Neural progenitor cell (in vitro differentiated cells): ENCODE measurements at regions not wholly inside any gene's neighbourhood (a gene's known extent, or its start where the extent isn't known, plus 50 kb on each side); places are given as distances from the start of the nearest gene placed in this dataset.

Experiments
- DNase-seq: peaks from one replicate; pipeline ENCODE4 v3.0.0-alpha.2; 2016; ENCODE audit warnings: low spot score
- H2AFZ ChIP-seq: fragments of 200-600 bp; sonication (generic); replicated peaks from 2 replicates; pipeline ENCODE4 v1.6.1; 2016; ENCODE audit warnings: antibody characterized with exemption
- H3F3A ChIP-seq: fragments of 200-600 bp; sonication (generic); 2 replicates; pipeline ENCODE4 v1.6.1; 2016; ENCODE audit warnings: antibody characterized with exemption, low read depth
- H3K27ac ChIP-seq: fragments of 200-600 bp; sonication (generic); 2 replicates; pipeline ENCODE4 v1.5.1; 2016; ENCODE audit warnings: mild to moderate bottlenecking
- H3K27me3 ChIP-seq: fragments of 200-600 bp; sonication (generic); 2 replicates; pipeline ENCODE4 v1.6.1; 2016; ENCODE audit warnings: mild to moderate bottlenecking, moderate library complexity
- H3K36me3 ChIP-seq: fragments of 200-600 bp; sonication (generic); 2 replicates; pipeline ENCODE4 v1.5.1; 2016
- H3K4me1 ChIP-seq: fragments of 200-600 bp; sonication (generic); 2 replicates; pipeline ENCODE4 v1.6.1; 2016; ENCODE audit warnings: mixed run types
- H3K4me2 ChIP-seq: fragments of 200-600 bp; sonication (generic); 2 replicates; pipeline ENCODE4 v1.6.1; 2016
- H3K4me3 ChIP-seq: fragments of 200-600 bp; sonication (generic); 2 replicates; pipeline ENCODE4 v1.5.1; 2016
- H3K79me2 ChIP-seq: fragments of 200-600 bp; sonication (generic); 2 replicates; pipeline ENCODE4 v1.6.1; 2016; ENCODE audit warnings: low read depth
- H3K9ac ChIP-seq: fragments of 200-600 bp; sonication (generic); 2 replicates; pipeline ENCODE4 v1.6.1; 2016
- H3K9me3 ChIP-seq: fragments of 200-600 bp; sonication (generic); 2 replicates; pipeline ENCODE4 v1.5.1; 2016; ENCODE audit warnings: low read depth
- H4K20me1 ChIP-seq: fragments of 200-600 bp; sonication (generic); 2 replicates; pipeline ENCODE4 v1.6.1; 2016; ENCODE audit warnings: low read depth
- H3K27ac Mint-ChIP-seq: 3 replicates; pipeline ENCODE4 v1.8.0; 2021; ENCODE audit warnings: mixed read lengths
- H3K27me3 Mint-ChIP-seq: 2 replicates; pipeline ENCODE4 v1.8.0; 2022; ENCODE audit warnings: low read depth, mild to moderate bottlenecking, inconsistent platforms, moderate library complexity, mixed read lengths; ENCODE audit not compliant: insufficient read depth
- H3K36me3 Mint-ChIP-seq: 3 replicates; pipeline ENCODE4 v1.8.0; 2021; ENCODE audit warnings: mixed read lengths
- H3K4me1 Mint-ChIP-seq: 3 replicates; pipeline ENCODE4 v1.8.0; 2021; ENCODE audit warnings: mixed read lengths
- H3K4me3 Mint-ChIP-seq: 3 replicates; pipeline ENCODE4 v1.8.0; 2021; ENCODE audit warnings: mild to moderate bottlenecking, moderate library complexity, mixed read lengths
- H3K9me3 Mint-ChIP-seq: 3 replicates; pipeline ENCODE4 v1.8.0; 2020; ENCODE audit warnings: mixed read lengths
- CTCF ChIP-seq: fragments of 200-600 bp; sonication (generic); IDR thresholded peaks from 2 replicates; pipeline ENCODE4 v1.5.1; 2017; ENCODE audit warnings: antibody characterized with exemption, mild to moderate bottlenecking
- EZH2 ChIP-seq: fragments of 200-600 bp; sonication (generic); IDR thresholded peaks from 2 replicates; pipeline ENCODE4 v1.6.1; 2017; ENCODE audit warnings: antibody characterized with exemption, mild to moderate bottlenecking, moderate library complexity
- EZH2phosphoT487 ChIP-seq: fragments of 200-600 bp; sonication (generic); IDR thresholded peaks from 2 replicates; pipeline ENCODE4 v1.6.1; 2017; ENCODE audit warnings: antibody characterized with exemption

- H3K4me3 Mint-ChIP-seq, result no peak overlapping the region
- no peak for DNase-seq
- Histone ChIP-seq H3K9me3 (no peaks in the 10 kb centered on the region), H4K20me1 (no peaks in the 10 kb centered on the region), H3K36me3 (no peaks in the 10 kb centered on the region), H3K4me1 (no peaks in the 10 kb centered on the region), H2AFZ (no peak overlapping the region), H3K27ac (no peak overlapping the region), H3K9ac (no peak overlapping the region), H3K79me2 (no peaks in the 10 kb centered on the region), H3K4me3 (no peak overlapping the region), H3K4me2 (no peak overlapping the region), H3K27me3 (no peaks in the 10 kb centered on the region), H3F3A (no peaks in the 10 kb centered on the region)
- H3K9me3 Mint-ChIP-seq, result peaks cover 14% of the 10 kb centered on the region
- no peaks in the 10 kb centered on the region for H3K4me1 Mint-ChIP-seq
- H3K27ac Mint-ChIP-seq, result no peak overlapping the region
- TF ChIP-seq CTCF (no peak), EZH2 (no peak), EZH2phosphoT487 (no peak)
- peaks cover 19% of the 10 kb centered on the region for H3K36me3 Mint-ChIP-seq
- H3K27me3 Mint-ChIP-seq, result no peaks in the 10 kb centered on the region
These were observed 789.9 kb downstream of the USP25 start for GRCh38 chr21:16519644-16520043.

GRCh38 chr21:16522548-16522947 lies 792.8 kb downstream of the USP25 start:
- H3K79me2 ChIP-seq, result no peaks in the 10 kb centered on the region
- no peak overlapping the region for H3K27ac ChIP-seq
- Mint-ChIP-seq H3K4me3 (no peak overlapping the region), H3K36me3 (peaks cover 24% of the 10 kb centered on the region), H3K9me3 (peaks cover 9% of the 10 kb centered on the region), H3K27me3 (no peaks in the 10 kb centered on the region), H3K27ac (no peak overlapping the region), H3K4me1 (no peaks in the 10 kb centered on the region)
- H2AFZ ChIP-seq, result no peak overlapping the region
- no peaks in the 10 kb centered on the region for H4K20me1 ChIP-seq
- no peak overlapping the region for H3K9ac ChIP-seq
- TF ChIP-seq EZH2phosphoT487 (no peak), CTCF (no peak), EZH2 (no peak)
- H3K36me3 ChIP-seq, result no peaks in the 10 kb centered on the region
- no peaks in the 10 kb centered on the region for H3K27me3 ChIP-seq
- H3K4me3 ChIP-seq, result no peak overlapping the region
- DNase-seq, result no peak
- no peaks in the 10 kb centered on the region for H3F3A ChIP-seq
- H3K9me3 ChIP-seq, result no peaks in the 10 kb centered on the region
- H3K4me2 ChIP-seq, result no peak overlapping the region
- H3K4me1 ChIP-seq, result no peaks in the 10 kb centered on the region

- Histone ChIP-seq H3K4me2 (no peak overlapping the region), H2AFZ (no peak overlapping the region), H3K9me3 (no peaks in the 10 kb centered on the region), H3K4me3 (no peak overlapping the region), H3K27ac (no peak overlapping the region), H3K4me1 (peaks cover 8% of the 10 kb centered on the region), H3K27me3 (no peaks in the 10 kb centered on the region), H3K36me3 (no peaks in the 10 kb centered on the region), H3K9ac (no peak overlapping the region), H3F3A (no peaks in the 10 kb centered on the region), H3K79me2 (no peaks in the 10 kb centered on the region), H4K20me1 (no peaks in the 10 kb centered on the region)
- peaks cover 32% of the 10 kb centered on the region for H3K36me3 Mint-ChIP-seq
- TF ChIP-seq CTCF, result no peak
- no peak for TF ChIP-seq EZH2phosphoT487
- no peak for TF ChIP-seq EZH2
- no peak for DNase-seq
- H3K27me3 Mint-ChIP-seq, result no peaks in the 10 kb centered on the region
- H3K4me3 Mint-ChIP-seq, result no peak overlapping the region
- peaks cover 33% of the 10 kb centered on the region for H3K9me3 Mint-ChIP-seq
- no peak overlapping the region for H3K27ac Mint-ChIP-seq
- peaks cover 23% of the 10 kb centered on the region for H3K4me1 Mint-ChIP-seq
These were observed 800.9 kb downstream of the USP25 start for GRCh38 chr21:16530656-16531055.

GRCh38 chr21:16532840-16533239 lies 803.1 kb downstream of the USP25 start:
- H3K4me1 Mint-ChIP-seq, result peaks cover 23% of the 10 kb centered on the region
- no peak overlapping the region for H3K4me3 Mint-ChIP-seq

More at GRCh38 chr21:16532840-16533239, 803.1 kb downstream of the USP25 start:
- no peak for DNase-seq
- no peak overlapping the region for H3K9ac ChIP-seq
- no peak overlapping the region for H3K4me3 ChIP-seq
- no peaks in the 10 kb centered on the region for H3K9me3 ChIP-seq
- no peaks in the 10 kb centered on the region for H3K27me3 ChIP-seq
- TF ChIP-seq EZH2, result no peak
- TF ChIP-seq CTCF, result no peak
- no peak for TF ChIP-seq EZH2phosphoT487
- no peaks in the 10 kb centered on the region for H3K27me3 Mint-ChIP-seq
- H3K36me3 ChIP-seq, result no peaks in the 10 kb centered on the region
- H3K4me1 ChIP-seq, result peaks cover 8% of the 10 kb centered on the region
- no peak overlapping the region for H3K27ac Mint-ChIP-seq
- peaks cover 21% of the 10 kb centered on the region for H3K36me3 Mint-ChIP-seq
- H3K79me2 ChIP-seq, result no peaks in the 10 kb centered on the region
- no peak overlapping the region for H3K27ac ChIP-seq
- no peak overlapping the region for H2AFZ ChIP-seq
- no peaks in the 10 kb centered on the region for H3F3A ChIP-seq
- H3K9me3 Mint-ChIP-seq, result peaks cover 25% of the 10 kb centered on the region
- H3K4me2 ChIP-seq, result no peak overlapping the region
- no peaks in the 10 kb centered on the region for H4K20me1 ChIP-seq
